ENCODE measurements at regions not wholly inside any gene's neighbourhood (a gene's known extent, or its start where the extent isn't known, plus 50 kb on each side); places are given as distances from the start of the nearest gene placed in this dataset.

- DNase-seq (ENCODE audit: low read depth in 2 of 2, low spot score in 1 of 2), result no peak
Observed at GRCh38 chr11:113529606-113530005, 54.4 kb upstream of the DRD2 start.

- no peak for DNase-seq (ENCODE audit: low read depth in 2 of 2, low spot score in 1 of 2)
Observed at GRCh38 chr11:113528982-113529381, 53.8 kb upstream of the DRD2 start.

- DNase-seq (ENCODE audit: low read depth in 2 of 2, low spot score in 1 of 2), result no peak
Observed at GRCh38 chr11:113526521-113526920, 51.3 kb upstream of the DRD2 start.

Data from stimulated activated CD8-positive, alpha-beta memory T cell treated with anti-CD3 and anti-CD28 coated beads, Interleukin-4, amount 100 ng/mL, for 1 hour (primary cell).